ENCODE measurements at regions not wholly inside any gene's neighbourhood (a gene's known extent, or its start where the extent isn't known, plus 50 kb on each side); places are given as distances from the start of the nearest gene placed in this dataset.

DNA sequence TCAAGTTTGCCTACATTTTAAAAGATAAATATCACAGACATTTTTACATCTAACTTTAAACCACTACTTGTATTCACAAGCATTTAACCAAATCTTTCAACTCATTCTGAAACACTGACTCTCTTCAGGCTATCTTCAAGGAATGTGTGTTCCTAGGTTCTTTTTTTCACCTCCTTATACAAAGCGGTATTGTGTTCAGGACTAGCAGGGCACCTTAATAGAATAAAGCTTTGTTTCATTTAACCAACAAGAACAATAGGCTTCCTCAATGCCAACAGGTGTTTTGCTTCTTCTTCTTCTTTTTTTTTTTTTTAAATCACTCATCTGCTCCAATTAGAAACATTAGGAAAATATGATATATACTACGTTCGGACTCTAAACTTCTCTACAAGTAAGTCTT lies 212.9 kb upstream of the SEMA3E start:
- Histone ChIP-seq H3K27me3 (ENCODE audit: insufficient read depth, low read length) (no peaks in the 10 kb centered on the region), H3K9ac (ENCODE audit: extremely low read depth, insufficient read length, low read length) (no peak overlapping the region), H3K4me1 (ENCODE audit: insufficient read depth, low read length) (no peaks in the 10 kb centered on the region), H2AFZ (ENCODE audit: low read length) (no peak overlapping the region), H2BK5ac (ENCODE audit: insufficient read length, low read length) (no peak overlapping the region), H2AK5ac (ENCODE audit: insufficient read length, low read length) (no peak overlapping the region), H4K8ac (replicated peaks; ENCODE audit: insufficient read length, low read depth, low read length) (no peak overlapping the region), H3K9me3 (ENCODE audit: control insufficient read depth, low read depth, low read length) (no peaks in the 10 kb centered on the region), H2BK20ac (ENCODE audit: low read depth, low read length, poor library complexity, severe bottlenecking) (no peak overlapping the region), H3K14ac (ENCODE audit: insufficient read depth, low read length) (no peak overlapping the region), H2BK15ac (ENCODE audit: low read depth, low read length) (no peak overlapping the region), H3K23ac (ENCODE audit: insufficient read length, low read depth, low read length) (no peak overlapping the region), H3K18ac (ENCODE audit: insufficient read length, low read depth, low read length) (no peak overlapping the region), H3K27ac (ENCODE audit: insufficient read length, low read depth, low read length) (no peak overlapping the region), H3K56ac (ENCODE audit: insufficient read length, low read depth, low read length) (no peak overlapping the region), H2BK120ac (ENCODE audit: low read depth, low read length, poor library complexity, severe bottlenecking) (no peak overlapping the region), H3K23me2 (ENCODE audit: insufficient read length, low read depth, low read length, poor library complexity, severe bottlenecking) (no peaks in the 10 kb centered on the region), H3K79me1 (ENCODE audit: insufficient read depth, low read depth, low read length, poor library complexity, severe bottlenecking) (no peaks in the 10 kb centered on the region), H3K79me2 (ENCODE audit: insufficient read depth, low read length) (no peaks in the 10 kb centered on the region), H4K20me1 (ENCODE audit: control insufficient read depth, insufficient read depth, insufficient read length) (no peaks in the 10 kb centered on the region), H4K5ac (ENCODE audit: insufficient read length, low read depth, low read length) (no peak overlapping the region), H3T11ph (ENCODE audit: low read length) (no peak overlapping the region), H4K91ac (ENCODE audit: insufficient read length, low read depth, low read length) (no peak overlapping the region), H2BK12ac (ENCODE audit: insufficient read length, low read depth, low read length) (no peak overlapping the region), H3K4me2 (ENCODE audit: insufficient read depth, insufficient read length, low read length) (no peak overlapping the region), H3K4ac (ENCODE audit: low read depth, low read length) (no peak overlapping the region)
- DNase-seq, result no peak
- Mint-ChIP-seq H3K36me3 (ENCODE audit: insufficient read depth in 1 of 3, low read depth in 3 of 3) (no peaks in the 10 kb centered on the region), H3K9me3 (no peaks in the 10 kb centered on the region), H3K4me1 (peaks cover 5 to 8% of the 10 kb centered on the region in 2 experiments; a peak in 3 of 4 replicates), H3K27ac (no peak overlapping the region), H3K4me3 (no peak overlapping the region), H3K27me3 (ENCODE audit: low read depth) (no peaks in the 10 kb centered on the region)
- WGBS (ENCODE audit: extremely low coverage, insufficient read length, low lambda C conversion rate), result no CpG with 5 or more reads among the region's 3 CpGs
- TF ChIP-seq, protein P1, sequence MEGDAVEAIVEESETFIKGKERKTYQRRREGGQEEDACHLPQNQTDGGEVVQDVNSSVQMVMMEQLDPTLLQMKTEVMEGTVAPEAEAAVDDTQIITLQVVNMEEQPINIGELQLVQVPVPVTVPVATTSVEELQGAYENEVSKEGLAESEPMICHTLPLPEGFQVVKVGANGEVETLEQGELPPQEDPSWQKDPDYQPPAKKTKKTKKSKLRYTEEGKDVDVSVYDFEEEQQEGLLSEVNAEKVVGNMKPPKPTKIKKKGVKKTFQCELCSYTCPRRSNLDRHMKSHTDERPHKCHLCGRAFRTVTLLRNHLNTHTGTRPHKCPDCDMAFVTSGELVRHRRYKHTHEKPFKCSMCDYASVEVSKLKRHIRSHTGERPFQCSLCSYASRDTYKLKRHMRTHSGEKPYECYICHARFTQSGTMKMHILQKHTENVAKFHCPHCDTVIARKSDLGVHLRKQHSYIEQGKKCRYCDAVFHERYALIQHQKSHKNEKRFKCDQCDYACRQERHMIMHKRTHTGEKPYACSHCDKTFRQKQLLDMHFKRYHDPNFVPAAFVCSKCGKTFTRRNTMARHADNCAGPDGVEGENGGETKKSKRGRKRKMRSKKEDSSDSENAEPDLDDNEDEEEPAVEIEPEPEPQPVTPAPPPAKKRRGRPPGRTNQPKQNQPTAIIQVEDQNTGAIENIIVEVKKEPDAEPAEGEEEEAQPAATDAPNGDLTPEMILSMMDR (conservative IDR thresholded peaks at IDR 0.05), result no peak

All from H9 (cell line).